Activated CD8-positive, alpha-beta memory T cell treated with anti-CD3 and anti-CD28 coated beads for 24 hours (primary cell): ENCODE measurements at regions not wholly inside any gene's neighbourhood (a gene's known extent, or its start where the extent isn't known, plus 50 kb on each side); places are given as distances from the start of the nearest gene placed in this dataset.

Experiments used
- DNase-seq: peaks from one replicate; pipeline ENCODE4 v3.0.0-alpha.2; 2020

GRCh38 chr2:120480903-120481445, 135.0 kb downstream of the INHBB start:
- DNase-seq = no peak

GRCh38 chr2:120481446-120482194, 135.7 kb downstream of the INHBB start:
- DNase-seq = no peak

GRCh38 chr2:120482334-120482733, 136.4 kb downstream of the INHBB start:
- no peak for DNase-seq

GRCh38 chr2:120483355-120483754, 137.4 kb downstream of the INHBB start:
- DNase-seq = no peak

- DNase-seq = no peak
Measured at GRCh38 chr2:120485096-120485495, 139.2 kb downstream of the INHBB start.

GRCh38 chr2:120486441-120486840, 140.5 kb downstream of the INHBB start:
- DNase-seq = no peak

GRCh38 chr2:120486946-120487345, 141.0 kb downstream of the INHBB start:
- no peak for DNase-seq

- no peak for DNase-seq
Measured at GRCh38 chr2:120488531-120488930, 142.6 kb downstream of the INHBB start.

- DNase-seq = no peak
Measured at GRCh38 chr2:120489023-120489422, 143.1 kb downstream of the INHBB start.

- no peak for DNase-seq
Measured at GRCh38 chr2:120490091-120490798, 144.3 kb downstream of the INHBB start.

- no peak for DNase-seq
Measured at GRCh38 chr2:120491111-120491625, 145.2 kb downstream of the INHBB start.

- no peak for DNase-seq
Measured at GRCh38 chr2:120493231-120493630, 147.3 kb downstream of the INHBB start.

GRCh38 chr2:120494446-120494845, 148.5 kb downstream of the INHBB start:
- DNase-seq = no peak

GRCh38 chr2:120495586-120495985, 149.7 kb downstream of the INHBB start:
- no peak for DNase-seq

GRCh38 chr2:120496235-120496634, 150.3 kb downstream of the INHBB start:
- DNase-seq = no peak

GRCh38 chr2:120496759-120497158, 150.8 kb downstream of the INHBB start:
- no peak for DNase-seq

- no peak for DNase-seq
Measured at GRCh38 chr2:120497261-120497977, 151.5 kb downstream of the INHBB start.

GRCh38 chr2:120498121-120498520, 152.2 kb downstream of the INHBB start:
- DNase-seq = no peak

- no peak for DNase-seq
Measured at GRCh38 chr2:120498576-120499394, 152.8 kb downstream of the INHBB start.

GRCh38 chr2:120499784-120500495, 154.0 kb downstream of the INHBB start:
- DNase-seq = no peak

GRCh38 chr2:120501591-120501990, 155.7 kb downstream of the INHBB start:
- DNase-seq = no peak

GRCh38 chr2:120502357-120502756, 156.4 kb downstream of the INHBB start:
- DNase-seq = no peak
